ENCODE measurements at regions not wholly inside any gene's neighbourhood (a gene's known extent, or its start where the extent isn't known, plus 50 kb on each side); places are given as distances from the start of the nearest gene placed in this dataset.
A peak's percentile ranks its signal among the peaks of the same experiment; 100 is the strongest.

DNA sequence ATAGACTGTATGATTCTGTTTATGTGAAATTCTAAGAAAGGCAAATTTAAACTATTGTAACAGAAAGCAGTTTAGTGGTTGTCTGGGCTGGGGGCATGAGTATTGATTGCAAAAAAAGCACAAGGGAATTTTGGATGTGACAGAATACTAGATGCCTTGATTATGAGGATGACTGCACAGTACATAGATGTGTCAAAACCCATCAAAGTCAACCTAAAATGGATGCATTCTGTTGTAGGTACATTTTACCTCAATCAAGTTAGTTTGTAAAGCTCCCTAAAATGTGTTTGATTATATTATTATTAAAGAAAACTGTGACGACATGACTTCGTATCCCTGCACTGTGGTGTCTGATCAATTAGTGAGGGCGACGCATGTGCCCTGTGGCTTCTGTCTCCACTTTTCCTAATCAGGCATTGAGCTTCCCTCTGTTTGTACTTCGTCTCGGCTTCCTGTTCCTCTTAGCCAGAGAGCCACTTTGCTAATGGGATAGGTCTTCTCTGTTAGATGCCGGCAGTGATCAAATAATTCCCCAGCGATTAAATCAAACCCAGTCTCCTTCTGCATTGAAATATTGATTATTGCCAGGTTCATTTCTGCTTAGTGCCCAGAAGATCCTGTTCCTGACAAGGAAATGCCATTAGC, 118.3 kb upstream of the GGTLC1 start:
- DNase-seq (ENCODE audit: low read depth, low spot score): no peak

DNA sequence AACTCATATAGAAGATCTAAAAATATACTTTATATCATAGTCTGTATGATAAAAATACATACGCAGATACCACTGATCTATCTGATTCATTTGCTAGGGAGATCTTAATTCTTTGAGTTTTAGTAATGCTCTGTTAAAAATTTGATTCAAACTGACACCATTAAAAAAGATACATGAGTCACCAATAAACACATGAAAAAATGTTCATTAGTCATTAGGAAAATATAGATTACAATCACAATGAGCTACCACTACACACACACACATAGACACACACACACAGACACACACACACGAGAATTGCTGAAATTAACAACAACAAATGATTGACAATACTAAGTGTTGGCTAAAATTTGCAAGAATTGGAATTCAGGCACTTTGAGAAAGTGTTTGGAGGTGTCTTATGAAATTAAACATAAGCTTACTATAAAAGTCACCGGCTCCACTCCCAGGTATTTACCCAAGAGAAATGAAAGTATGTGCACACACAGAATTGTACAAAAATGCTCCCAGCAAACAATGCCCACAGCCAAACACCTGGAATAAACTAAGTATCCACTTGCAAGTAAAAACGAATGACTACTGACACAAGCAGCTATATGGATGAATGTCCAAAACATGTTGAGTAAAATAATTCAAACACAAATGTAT, 117.7 kb upstream of the GGTLC1 start:
- DNase-seq (ENCODE audit: low read depth, low spot score): no peak

DNA sequence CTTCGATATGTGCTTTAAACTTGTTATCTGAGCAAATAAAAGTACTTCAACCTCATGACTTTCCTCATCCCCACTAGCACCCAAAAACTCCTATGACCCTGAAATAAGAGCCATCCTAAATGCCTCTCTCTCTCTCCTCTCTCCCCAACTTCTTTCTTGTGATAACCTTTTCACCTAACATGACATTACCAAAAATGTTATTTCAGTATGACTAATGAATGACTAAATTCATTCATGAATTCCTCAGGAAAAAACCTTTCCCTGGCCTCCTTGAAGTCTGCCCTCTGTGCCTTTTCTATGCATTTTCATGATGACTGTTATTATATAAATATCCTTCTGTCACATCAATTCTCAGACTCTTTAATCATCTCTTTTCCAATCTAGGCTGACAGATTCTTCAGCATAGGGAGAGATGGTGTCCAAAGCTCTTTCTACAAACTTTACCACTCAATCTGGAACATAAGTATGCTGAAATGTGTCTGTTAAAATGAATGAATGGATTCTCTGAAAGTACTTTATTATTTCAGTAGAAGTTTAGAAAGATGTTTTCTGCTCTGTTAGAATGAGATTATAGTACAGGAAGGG, 114.3 kb upstream of the GGTLC1 start:
- no peak for DNase-seq (ENCODE audit: low read depth, low spot score)

DNA sequence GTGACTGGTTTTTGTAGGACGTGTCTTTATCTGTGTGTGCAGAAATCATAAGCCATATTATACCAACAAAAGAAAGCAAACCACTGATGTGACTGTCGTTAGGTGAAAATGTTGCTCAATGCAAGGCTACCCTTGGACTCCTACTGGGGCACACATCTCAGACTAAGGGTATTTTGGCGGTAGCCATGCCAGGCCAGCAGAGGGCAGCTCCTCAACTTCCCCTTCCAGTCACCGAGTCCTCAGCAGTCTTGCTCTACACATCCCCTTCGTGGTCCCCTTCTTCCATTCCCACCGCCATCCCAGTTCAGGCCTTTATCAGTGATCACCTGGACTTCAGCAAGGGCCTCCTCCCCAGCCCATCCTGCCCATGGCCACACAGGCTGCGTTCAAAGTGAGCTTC, 113.7 kb upstream of the GGTLC1 start:
- peak; percentile 57 for DNase-seq (ENCODE audit: low read depth, low spot score)

DNA sequence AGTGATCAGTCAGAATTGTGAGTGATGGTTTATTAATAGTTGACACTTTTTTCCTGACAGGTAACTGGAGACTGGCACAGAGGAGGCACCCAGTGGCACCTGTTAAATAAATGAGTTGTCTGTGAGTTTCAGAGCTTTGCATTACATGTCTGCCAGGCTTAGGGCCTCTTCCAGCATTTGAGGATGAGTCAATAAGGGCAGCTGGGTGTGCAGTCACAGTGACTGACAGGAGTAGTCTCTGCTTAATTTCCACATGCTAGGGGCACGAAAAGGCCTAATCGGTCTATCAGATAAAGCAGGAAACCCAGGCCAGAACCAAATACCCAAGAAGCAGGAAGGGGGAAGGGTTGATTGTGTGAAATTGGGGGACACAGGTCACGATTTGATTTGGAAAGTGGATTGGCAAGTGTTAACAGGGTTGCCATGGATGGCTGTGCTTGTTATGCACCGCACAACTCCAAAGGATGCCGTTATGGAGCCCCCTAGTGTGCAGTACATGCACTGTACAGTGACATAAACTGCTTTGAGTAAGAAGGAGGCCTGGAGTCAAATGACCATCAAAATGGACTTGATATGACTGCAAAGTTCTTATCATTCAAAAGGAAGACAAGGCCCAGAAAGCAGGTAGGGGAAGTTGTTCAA, 111.9 kb upstream of the GGTLC1 start:
- DNase-seq (ENCODE audit: low read depth, low spot score): peak; percentile 45

DNA sequence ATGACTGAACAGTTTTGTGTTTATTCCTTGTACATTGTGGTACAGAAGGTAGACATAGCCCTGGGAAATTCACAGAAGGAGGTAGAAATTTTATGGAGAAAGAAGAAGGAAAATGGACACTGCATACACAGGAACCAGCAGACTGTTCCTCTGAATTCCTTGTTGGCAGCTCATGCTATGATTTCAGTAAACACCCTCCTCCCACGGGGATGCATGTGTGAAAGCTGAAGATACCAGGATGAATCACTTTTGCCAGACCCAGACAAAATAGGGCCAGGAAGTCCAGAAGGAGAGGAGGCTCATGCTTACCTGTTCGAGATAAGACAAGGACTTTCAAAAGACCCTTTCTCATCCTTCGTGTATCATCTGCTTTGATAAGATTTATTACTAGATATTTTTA, 110.3 kb upstream of the GGTLC1 start:
- DNase-seq (ENCODE audit: low read depth, low spot score): no peak

DNA sequence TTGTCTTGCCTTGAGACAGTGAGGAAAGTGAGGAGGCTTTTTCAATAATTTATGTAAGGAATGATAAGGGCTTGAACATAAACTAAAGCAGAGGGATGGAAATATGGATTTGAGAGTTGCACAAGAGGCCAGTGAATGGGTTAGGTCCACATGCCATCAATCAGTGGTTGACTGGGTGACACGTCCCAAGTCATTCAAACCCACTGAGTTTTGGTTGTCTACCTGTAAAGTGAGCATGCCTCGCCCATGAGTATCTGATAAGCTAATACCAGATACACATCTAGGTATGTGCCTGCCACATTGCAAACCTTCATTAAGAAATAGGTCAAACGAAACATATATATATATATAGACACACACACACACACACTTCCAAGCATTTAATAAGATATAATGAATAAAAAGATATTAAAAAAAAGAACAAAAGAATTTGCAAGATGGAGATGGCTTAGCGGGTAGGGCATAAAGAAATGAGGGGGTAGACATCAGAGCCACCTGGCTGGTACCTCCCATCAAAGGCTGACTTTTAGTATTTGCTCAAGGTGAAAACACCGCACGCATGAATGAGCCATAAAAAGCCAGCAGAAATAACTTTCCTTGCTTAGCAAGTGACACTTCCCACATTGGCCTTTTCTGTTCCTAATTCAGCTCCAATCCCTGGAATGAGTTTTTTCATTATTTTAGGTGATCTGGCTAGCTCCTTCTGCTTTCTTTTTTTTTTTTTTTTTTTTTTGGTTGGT, 109.1 kb upstream of the GGTLC1 start:
- no peak for DNase-seq (ENCODE audit: low read depth, low spot score)

DNA sequence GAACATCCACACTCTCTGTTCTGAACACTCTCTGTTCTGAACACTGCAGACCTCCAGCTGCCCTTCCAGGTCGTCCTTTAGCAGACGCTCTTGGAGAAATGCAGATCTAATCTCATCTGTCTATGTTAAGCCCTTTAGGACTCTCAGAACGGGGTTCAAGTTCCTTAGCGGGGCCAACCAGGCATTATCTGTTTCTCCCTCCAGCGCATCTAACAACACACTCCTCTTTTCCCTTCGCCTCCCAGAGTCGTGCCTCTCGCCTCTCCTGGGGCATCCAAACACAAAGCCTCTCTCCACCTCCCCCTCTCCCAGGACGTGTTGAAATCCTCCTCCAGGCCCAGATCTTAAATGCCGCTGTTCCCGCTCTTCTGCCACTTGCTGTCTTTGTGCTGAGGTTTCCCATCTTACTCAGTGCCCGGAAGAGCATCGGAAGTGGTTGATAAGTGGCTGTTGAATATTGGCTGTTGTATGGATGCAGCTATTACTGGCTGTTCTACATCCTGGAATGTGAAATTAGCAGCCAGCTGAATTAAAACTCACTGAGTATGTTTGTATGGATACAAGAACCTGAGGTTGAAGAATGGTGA, 108.4 kb upstream of the GGTLC1 start:
- no peak for DNase-seq (ENCODE audit: low read depth, low spot score)

DNA sequence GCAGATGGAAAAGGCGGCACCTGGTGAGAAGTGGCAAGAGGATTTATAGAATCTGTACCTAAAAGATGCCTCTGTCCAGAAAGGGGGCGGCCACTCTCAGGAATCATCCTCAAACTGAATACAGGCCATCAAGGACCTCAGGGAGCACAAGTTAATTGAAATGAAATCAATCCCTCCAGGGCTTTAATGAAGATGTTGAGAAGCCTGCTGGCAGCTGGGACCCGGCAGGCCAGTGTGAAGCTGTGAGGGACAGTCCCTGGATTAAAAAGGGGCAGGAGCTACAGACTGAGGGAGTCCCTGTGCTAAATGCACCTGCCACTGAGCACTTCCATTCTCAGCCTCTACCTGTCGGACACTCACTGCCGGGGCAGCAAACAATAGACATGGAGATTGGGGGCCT, 107.7 kb upstream of the GGTLC1 start:
- no peak for DNase-seq (ENCODE audit: low read depth, low spot score)

DNA sequence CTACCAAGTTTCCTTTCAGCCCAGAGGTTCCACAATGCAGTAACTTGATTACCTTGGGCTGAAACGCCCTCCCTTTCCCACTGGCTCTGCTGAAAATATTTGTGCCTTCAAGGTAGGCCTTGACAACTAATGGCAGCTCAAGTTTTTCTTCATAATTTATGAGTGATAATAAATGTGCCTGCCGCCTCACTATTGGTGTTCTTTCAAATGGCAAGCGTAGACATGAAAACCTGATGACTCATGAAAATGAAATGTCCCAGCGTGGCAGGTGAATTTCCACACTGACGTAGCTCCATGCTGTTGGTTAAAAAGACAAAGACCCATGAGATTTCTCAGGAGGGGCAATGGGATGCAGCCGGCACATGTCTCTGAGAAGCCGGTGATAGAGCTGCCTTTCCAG, 107.2 kb upstream of the GGTLC1 start:
- DNase-seq (ENCODE audit: low read depth, low spot score): no peak

DNA sequence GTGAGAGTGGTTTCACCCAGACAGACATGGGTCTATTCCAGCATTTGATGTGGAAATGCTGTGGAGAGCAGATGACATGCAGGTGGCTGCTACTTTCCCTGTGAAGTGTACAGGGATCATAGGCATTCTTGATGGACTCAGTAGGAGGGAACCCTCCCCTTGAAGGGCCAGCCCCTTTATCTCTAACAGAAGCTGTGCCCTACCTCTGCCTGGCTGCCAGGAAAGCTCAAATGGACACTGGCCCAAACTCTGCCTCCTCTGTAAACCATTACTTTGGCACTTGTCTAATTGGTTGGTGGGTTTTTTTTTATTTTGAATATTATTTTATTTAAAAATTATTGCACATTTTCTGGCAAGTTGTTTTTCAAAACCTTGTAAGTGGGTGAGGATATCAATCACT, 106.7 kb upstream of the GGTLC1 start:
- DNase-seq (ENCODE audit: low read depth, low spot score): no peak

DNA sequence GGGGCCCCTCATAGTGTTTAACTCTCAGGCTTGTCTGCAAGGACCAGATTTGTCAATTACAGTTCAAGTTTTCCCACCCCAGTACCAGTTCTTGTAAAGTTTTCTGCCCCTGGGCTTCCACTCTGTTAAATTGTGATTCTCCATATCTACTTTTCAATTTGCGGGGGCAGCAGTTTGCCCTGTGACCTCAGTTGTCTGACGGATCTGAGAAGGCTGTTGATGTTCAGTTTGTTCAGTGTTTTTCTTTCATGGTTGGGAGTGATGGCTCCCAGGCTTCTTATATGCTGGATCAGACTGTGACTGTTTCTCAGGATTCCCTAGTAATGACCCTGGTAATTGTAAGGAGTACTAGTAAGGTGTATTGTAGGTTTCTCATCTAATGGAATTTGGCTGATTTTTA, 101.0 kb upstream of the GGTLC1 start:
- no peak for DNase-seq (ENCODE audit: low read depth, low spot score)

DNA sequence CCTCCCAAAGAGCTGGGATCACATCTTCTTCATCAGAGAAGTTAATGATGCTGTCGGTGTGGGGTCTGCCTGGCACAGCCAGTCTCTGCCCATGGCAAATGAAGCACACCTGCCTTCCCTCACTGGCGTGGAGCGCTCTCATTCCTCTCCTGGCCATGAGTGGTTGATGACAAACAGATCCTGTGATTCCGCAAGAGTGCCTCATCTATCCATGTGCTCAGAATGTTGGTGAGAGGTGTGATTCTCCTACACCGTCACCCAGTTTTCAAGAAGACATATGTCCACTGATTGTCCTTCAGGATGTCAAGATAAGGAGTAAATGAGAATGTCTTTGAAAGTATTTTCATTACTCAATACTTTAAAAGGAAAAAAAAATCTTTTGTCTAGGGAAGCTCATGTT, 97.5 kb upstream of the GGTLC1 start:
- no peak for DNase-seq (ENCODE audit: low read depth, low spot score)

DNA sequence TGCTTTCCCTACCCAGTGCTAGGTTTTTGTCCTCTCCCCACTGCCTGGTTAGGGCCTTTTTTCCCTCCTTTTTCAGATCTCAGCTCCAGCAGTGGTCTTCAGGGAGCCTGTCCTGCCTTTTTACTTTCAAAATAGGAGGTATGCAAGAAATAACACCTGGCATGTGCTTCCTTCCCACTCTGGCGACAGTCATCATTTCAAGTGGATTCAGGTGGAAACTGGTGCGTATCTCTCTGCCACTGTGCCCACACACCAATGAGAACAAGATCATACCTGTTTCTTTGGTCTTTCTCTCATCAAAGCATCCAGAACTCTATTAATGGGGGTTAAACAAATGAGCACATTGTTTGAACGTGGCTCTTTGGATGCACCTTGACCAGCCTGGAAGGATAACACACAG, 95.7 kb upstream of the GGTLC1 start:
- DNase-seq (ENCODE audit: low read depth, low spot score): no peak

DNA sequence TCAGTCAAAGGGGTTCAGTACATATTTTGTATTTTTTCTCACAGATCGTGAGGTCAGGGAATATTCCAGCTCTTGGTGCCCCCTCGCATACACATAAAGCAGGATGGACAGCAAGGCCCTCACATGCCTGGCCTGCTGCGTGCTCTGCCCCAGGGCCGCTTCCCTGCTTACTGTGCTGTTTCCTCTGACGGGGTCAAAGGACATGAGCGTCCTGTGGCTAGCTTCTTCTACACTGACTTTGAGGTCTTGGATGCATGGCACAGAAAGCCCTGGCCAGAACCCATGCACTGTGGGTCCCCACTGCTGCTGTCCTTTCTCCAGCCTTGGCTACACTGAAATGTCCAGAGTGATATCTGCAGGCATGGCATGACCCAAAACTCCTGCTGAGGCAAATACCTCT, 92.5 kb upstream of the GGTLC1 start:
- no peak for DNase-seq (ENCODE audit: low read depth, low spot score)

DNA sequence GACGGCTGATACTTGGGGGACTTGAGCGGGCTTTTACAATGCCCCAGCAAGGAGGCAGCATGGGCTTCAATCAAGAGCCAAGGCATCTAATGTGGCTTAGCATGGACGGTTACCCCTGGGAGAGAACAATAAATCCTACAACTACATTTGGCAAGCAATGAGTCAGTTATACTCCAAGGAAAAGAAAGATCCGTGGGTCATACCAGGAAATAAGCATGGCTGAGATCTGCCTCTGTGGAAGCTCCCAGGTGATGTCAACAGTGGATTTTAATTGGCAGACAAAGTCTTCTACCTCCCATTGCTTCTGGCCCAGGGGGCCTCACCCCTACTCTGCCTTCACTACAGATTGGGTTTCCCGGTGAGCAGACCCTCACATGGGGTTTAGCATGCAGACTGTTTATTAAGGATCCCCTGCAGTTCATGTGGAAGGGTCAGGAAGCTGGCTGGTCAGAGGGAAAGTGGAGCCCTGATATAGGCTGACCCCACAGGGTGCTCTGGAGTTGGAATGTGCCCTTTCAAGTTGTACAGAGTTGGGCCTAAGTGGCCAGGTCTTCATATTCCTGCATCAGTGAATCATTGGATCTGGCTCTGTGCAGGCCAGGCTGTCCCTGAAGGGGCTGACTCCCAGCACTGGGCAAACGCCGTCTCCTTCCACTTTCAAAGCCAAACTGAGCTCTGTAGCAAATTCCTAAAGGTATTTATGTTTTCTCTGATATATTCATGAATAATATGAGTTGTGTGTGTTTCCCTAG, 91.3 kb upstream of the GGTLC1 start:
- no peak for DNase-seq (ENCODE audit: low read depth, low spot score)

DNA sequence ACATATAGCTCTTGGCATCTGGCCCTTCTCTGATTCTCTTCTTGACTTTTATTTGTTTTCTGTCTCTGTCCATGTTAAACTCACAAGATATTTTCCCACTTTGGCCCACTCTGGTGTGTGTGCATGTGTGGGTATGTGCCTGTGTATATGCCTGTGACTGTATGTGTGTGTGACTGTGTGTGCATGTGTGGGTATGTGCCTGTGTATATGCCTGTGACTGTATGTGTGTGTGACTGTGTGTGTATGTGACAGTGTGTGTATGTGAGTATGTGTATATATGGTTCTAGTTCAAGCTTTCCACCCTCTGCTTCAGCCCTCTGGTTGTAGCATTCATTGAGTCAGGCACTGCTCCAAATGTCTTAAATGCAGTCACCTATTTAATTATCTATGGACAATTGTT, 88.6 kb upstream of the GGTLC1 start:
- no peak for DNase-seq (ENCODE audit: low read depth, low spot score)

DNA sequence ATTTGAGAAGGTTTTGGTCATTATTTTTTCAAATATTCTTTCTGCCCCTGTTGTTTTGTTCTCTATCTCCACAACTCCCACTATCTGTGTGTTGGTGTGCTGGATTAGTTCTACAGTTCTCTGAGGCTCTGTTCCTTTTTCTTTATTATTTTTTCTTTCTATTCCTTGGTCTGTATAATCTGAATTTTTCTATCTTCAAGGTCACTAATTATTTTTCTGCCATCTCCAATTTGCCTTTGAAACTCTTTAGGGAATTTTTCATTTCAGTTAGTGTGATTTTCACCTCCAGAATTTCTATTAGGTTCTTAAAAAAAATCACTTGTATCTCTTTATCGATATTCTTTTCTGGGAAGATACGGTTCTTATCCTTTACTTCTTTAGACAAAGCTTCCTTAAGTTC, 82.1 kb upstream of the GGTLC1 start:
- DNase-seq (ENCODE audit: low read depth, low spot score): no peak

DNA sequence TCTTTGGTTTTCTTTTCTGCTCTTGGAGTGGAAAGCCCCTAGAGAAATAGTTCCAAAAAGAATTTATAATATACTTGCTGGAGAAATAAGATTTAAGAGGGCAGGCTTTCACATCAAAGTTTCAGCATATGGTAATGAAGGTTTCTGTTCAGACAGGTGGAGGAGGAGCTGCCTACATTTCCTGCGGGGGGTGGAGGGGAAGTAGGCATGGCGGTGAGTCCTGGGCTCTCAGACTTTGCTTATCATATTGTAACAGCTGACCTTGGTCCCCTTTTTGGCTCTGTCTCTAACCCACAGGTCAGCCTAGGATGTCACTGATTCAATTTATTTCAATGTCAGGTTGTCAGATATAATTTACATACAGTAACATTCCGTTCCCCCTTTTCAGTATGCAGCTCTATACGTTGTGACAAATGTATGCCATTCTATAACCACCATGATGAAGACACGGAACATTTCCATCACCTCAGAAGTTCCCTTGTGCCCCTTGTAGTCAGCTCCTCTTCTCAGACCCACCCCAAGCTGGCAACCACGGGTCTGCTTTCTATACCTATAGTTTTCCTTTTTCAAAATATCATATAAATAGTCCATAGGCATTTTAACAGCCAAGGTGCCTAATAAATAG, 77.6 kb upstream of the GGTLC1 start:
- no peak for DNase-seq (ENCODE audit: low read depth, low spot score)

DNA sequence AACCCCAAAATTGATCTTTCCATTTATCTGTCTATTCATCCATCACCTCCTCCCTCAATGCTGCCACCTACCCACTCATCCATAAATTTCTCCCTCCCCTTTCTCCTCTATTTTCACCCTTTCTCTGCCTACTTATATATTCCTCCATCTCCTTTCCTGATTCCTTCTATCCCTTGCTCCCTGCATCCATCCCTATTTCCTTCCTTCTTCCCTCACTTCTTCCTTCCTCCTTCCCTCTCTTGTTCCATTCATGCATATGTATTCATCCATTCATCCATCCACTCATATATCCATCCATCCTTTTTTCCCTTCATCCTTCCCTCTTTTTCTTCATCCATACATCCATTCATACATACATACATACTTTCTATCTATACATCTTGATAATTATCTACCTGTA, 76.3 kb upstream of the GGTLC1 start:
- DNase-seq (ENCODE audit: low read depth, low spot score): no peak

DNA sequence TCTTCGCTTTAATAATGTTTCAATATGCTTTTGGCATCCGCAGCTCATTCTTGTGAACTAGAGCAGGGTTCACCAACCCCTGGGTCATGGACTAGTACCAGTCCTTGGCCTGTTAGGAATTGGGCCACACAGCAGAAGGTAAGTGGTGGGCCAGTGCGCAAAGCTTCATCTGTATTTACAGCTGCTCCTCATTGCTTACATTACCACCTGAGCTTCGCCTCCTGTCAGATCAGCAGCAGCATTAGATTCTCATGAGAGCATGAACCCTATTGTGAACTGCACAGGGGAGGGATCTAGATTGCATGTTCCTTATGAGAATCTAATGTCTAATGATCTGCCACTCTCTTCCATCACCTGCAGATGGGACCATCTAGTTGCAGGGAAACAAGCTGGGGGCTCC, 75.5 kb upstream of the GGTLC1 start:
- DNase-seq (ENCODE audit: low read depth, low spot score): no peak

Data from iPS DF 19.7 (cell line).